HEK293T (cell line): ENCODE measurements at regions not wholly inside any gene's neighbourhood (a gene's known extent, or its start where the extent isn't known, plus 50 kb on each side); places are given as distances from the start of the nearest gene placed in this dataset.

Source experiments
- BHLHE40 ChIP-seq: fragments of 450-650 bp; IDR thresholded peaks from 2 replicates; pipeline ENCODE4 v1.6.1; 2016; ENCODE audit warnings: mild to moderate bottlenecking, moderate library complexity, borderline replicate concordance
- FOXK2 ChIP-seq: fragments of 450-650 bp; IDR thresholded peaks from 2 replicates; pipeline ENCODE4 v1.6.1; 2016; ENCODE audit warnings: mild to moderate bottlenecking
- L3MBTL2 ChIP-seq: fragments of 450-650 bp; conservative IDR thresholded peaks from 2 replicates; pipeline ENCODE4 v1.6.1; 2016; ENCODE audit warnings: mild to moderate bottlenecking
- NFRKB ChIP-seq: fragments of 450-650 bp; IDR thresholded peaks from 2 replicates; pipeline ENCODE4 v1.6.1; 2016; ENCODE audit warnings: mild to moderate bottlenecking, moderate library complexity
- SUZ12 ChIP-seq: fragments of 450-650 bp; IDR thresholded peaks from 2 replicates; pipeline ENCODE4 v1.6.1; 2016; ENCODE audit warnings: mild to moderate bottlenecking

GRCh38 chr22:49179175-49179574, 648.5 kb downstream of the BRD1 start:
- TF ChIP-seq SUZ12 (no peak), BHLHE40 (no peak), NFRKB (no peak), FOXK2 (no peak), L3MBTL2 (no peak)
